GM23338 (cell line): ENCODE measurements at regions not wholly inside any gene's neighbourhood (a gene's known extent, or its start where the extent isn't known, plus 50 kb on each side); places are given as distances from the start of the nearest gene placed in this dataset.

Experiments used
- CREB1 ChIP-seq: fragments of 250-450 bp; sonication (Bioruptor Pico); IDR thresholded peaks from 2 replicates; pipeline ENCODE4 v1.5.0; 2020; ENCODE audit warnings: low read depth, mild to moderate bottlenecking, moderate library complexity
- CTCF ChIP-seq, 2 experiments: fragments of 200-600 bp in 1 of 2; sonication (generic) in 1 of 2; conservative IDR thresholded peaks; 2 replicates each; pipeline versions ENCODE4 v1.5.1 to v1.6.1; 2016 to 2017; ENCODE audit warnings: antibody characterized with exemption in 2 of 2, low read depth in 2 of 2, mild to moderate bottlenecking in 2 of 2, moderate library complexity in 1 of 2
- ETS1 ChIP-seq: IDR thresholded peaks from 2 replicates; pipeline ENCODE4 v1.6.1; 2016; ENCODE audit warnings: antibody characterized with exemption
- EZH2 ChIP-seq: fragments of 200-600 bp; sonication (generic); IDR thresholded peaks from one replicate; pipeline ENCODE4 v1.8.0; 2017; ENCODE audit warnings: antibody characterized with exemption, mild to moderate bottlenecking, low read depth; ENCODE audit not compliant: unreplicated experiment
- EZH2phosphoT487 ChIP-seq: fragments of 200-600 bp; sonication (generic); IDR thresholded peaks from one replicate; pipeline ENCODE4 v1.8.1; 2018; ENCODE audit warnings: antibody characterized with exemption; ENCODE audit not compliant: unreplicated experiment
- JUNB ChIP-seq: IDR thresholded peaks from one replicate; pipeline ENCODE4 v1.6.1; 2016; ENCODE audit warnings: antibody characterized with exemption; ENCODE audit not compliant: unreplicated experiment
- NANOG ChIP-seq: IDR thresholded peaks from 2 replicates; pipeline ENCODE4 v1.6.1; 2016; ENCODE audit warnings: antibody characterized with exemption, borderline replicate concordance
- POLR2AphosphoS5 ChIP-seq: IDR thresholded peaks from 2 replicates; pipeline ENCODE4 v1.6.1; 2016; ENCODE audit warnings: antibody characterized with exemption, low read depth
- REST ChIP-seq: IDR thresholded peaks from one replicate; pipeline ENCODE4 v1.6.1; 2018; ENCODE audit warnings: antibody characterized with exemption; ENCODE audit not compliant: unreplicated experiment
- STAT1 ChIP-seq: IDR thresholded peaks from one replicate; pipeline ENCODE4 v1.6.1; 2016; ENCODE audit warnings: antibody characterized with exemption; ENCODE audit not compliant: unreplicated experiment
- ZNF114 ChIP-seq: fragments of 250-450 bp; sonication (Bioruptor Pico); IDR thresholded peaks from 2 replicates; pipeline ENCODE4 v1.5.0; 2020; ENCODE audit warnings: mild to moderate bottlenecking, moderate library complexity
- ZNF331 ChIP-seq: fragments of 250-450 bp; sonication (Bioruptor Pico); IDR thresholded peaks from 2 replicates; pipeline ENCODE4 v1.5.0; 2020; ENCODE audit warnings: low read depth, mild to moderate bottlenecking, moderate library complexity
- ZNF462 ChIP-seq: fragments of 250-450 bp; sonication (Bioruptor Pico); IDR thresholded peaks from 2 replicates; pipeline ENCODE4 v1.5.0; 2020; ENCODE audit warnings: mild to moderate bottlenecking, moderate library complexity

- TF ChIP-seq POLR2AphosphoS5 (no peak), CTCF (conservative IDR thresholded peaks at IDR 0.05; ENCODE audit: low read depth in 2 of 2) (no peak), EZH2phosphoT487 (no peak), STAT1 (no peak), EZH2 (no peak), JUNB (no peak), ZNF114 (CRISPR knock-in tag) (no peak), ETS1 (no peak), REST (no peak), NANOG (no peak), CREB1 (CRISPR knock-in tag) (no peak), ZNF462 (CRISPR knock-in tag) (no peak), ZNF331 (CRISPR knock-in tag) (no peak)
These were observed 140.4 kb upstream of the RPS23 start for GRCh38 chr5:82418608-82418950.
